SK-N-SH (cell line): ENCODE measurements at regions not wholly inside any gene's neighbourhood (a gene's known extent, or its start where the extent isn't known, plus 50 kb on each side); places are given as distances from the start of the nearest gene placed in this dataset.

Source experiments
- CTCF ChIA-PET: fragments of 300-600, 350-600 bp; formaldehyde crosslinking; extraction: SDS; loops from one replicate; lab custom pipeline; 2021; lab: Yijun Ruan, JAX
- POLR2A ChIA-PET: fragments of 350-600 bp; sonication (Branson Sonifier 250); formaldehyde crosslinking; extraction: SDS; loops from one replicate; lab custom pipeline; 2020; ENCODE audit warnings: antibody characterized with exemption, inconsistent platforms; lab: Yijun Ruan, JAX
- DNase-seq: peaks from one replicate; pipeline ENCODE4 v3.0.0; 2012
- H2AFZ ChIP-seq: fragments of 200-600 bp; sonication (generic); 2 replicates; pipeline ENCODE4 v1.8.1; 2016; ENCODE audit warnings: antibody characterized with exemption, mild to moderate bottlenecking, low read depth
- H3F3A ChIP-seq: fragments of 200-600 bp; sonication (generic); replicated peaks from 2 replicates; pipeline ENCODE3; 2016; ENCODE audit warnings: antibody characterized with exemption, mild to moderate bottlenecking; ENCODE audit not compliant: insufficient read depth
- H3K27ac ChIP-seq, 2 experiments: fragments of 200-500 bp in 1 of 2; fragments of 200-600 bp in 1 of 2; sonication (Bioruptor generic) in 1 of 2; sonication (generic), shearing (Covaris generic) in 1 of 2; 2 replicates each; pipeline versions ENCODE4 v1.5.1 to v1.6.1; 2014 to 2016; ENCODE audit warnings: low read depth in 2 of 2, inconsistent platforms in 1 of 2, low read length in 1 of 2, mild to moderate bottlenecking in 1 of 2, mixed read lengths in 1 of 2
- H3K27me3 ChIP-seq: fragments of 200-600 bp; sonication (generic), shearing (Covaris generic); 2 replicates; pipeline ENCODE4 v1.6.1; 2016; ENCODE audit warnings: mixed run types; ENCODE audit not compliant: insufficient read depth
- H3K36me3 ChIP-seq, 2 experiments: fragments of 200-500 bp in 1 of 2; fragments of 200-600 bp in 1 of 2; sonication (Bioruptor generic) in 1 of 2; sonication (generic) in 1 of 2; replicated peaks in 1 of 2; 2 replicates each; pipeline versions ENCODE3 to v1.5.1; 2014 to 2016; ENCODE audit warnings: low read length in 1 of 2, mild to moderate bottlenecking in 1 of 2; ENCODE audit not compliant: insufficient read depth in 2 of 2, control insufficient read depth in 1 of 2
- H3K4me1 ChIP-seq, 2 experiments: fragments of 200-500 bp in 1 of 2; fragments of 200-600 bp in 1 of 2; sonication (Bioruptor generic) in 1 of 2; sonication (generic), shearing (Covaris generic) in 1 of 2; 2 replicates each; pipeline versions ENCODE4 v1.5.1 to v1.6.1; 2014 to 2016; ENCODE audit warnings: low read depth in 1 of 2, low read length in 1 of 2, mixed run types in 1 of 2; ENCODE audit not compliant: insufficient read depth in 2 of 2, control insufficient read depth in 1 of 2
- H3K4me2 ChIP-seq: fragments of 200-600 bp; sonication (generic), shearing (Covaris generic); 2 replicates; pipeline ENCODE4 v1.6.1; 2017; ENCODE audit warnings: mixed run types
- H3K4me3 ChIP-seq, 2 experiments: fragments of 200-500 bp in 1 of 2; fragments of 200-600 bp in 1 of 2; sonication (Bioruptor generic) in 1 of 2; sonication (generic), shearing (Covaris generic) in 1 of 2; 2 replicates each; pipeline versions ENCODE4 v1.5.1 to v1.8.1; 2014 to 2016; ENCODE audit warnings: low read depth in 2 of 2, inconsistent platforms in 1 of 2, low read length in 1 of 2, mild to moderate bottlenecking in 1 of 2, mixed read lengths in 1 of 2, moderate library complexity in 1 of 2
- H3K79me2 ChIP-seq: fragments of 200-600 bp; sonication (generic); 2 replicates; pipeline ENCODE4 v1.8.1; 2017; ENCODE audit warnings: mild to moderate bottlenecking; ENCODE audit not compliant: insufficient read depth
- H3K9ac ChIP-seq: fragments of 200-600 bp; sonication (generic); 2 replicates; pipeline ENCODE4 v1.6.1; 2017; ENCODE audit warnings: mixed run types
- H3K9me2 ChIP-seq: fragments of 200-600 bp; sonication (generic); 2 replicates; pipeline ENCODE4 v1.6.1; 2017; ENCODE audit warnings: mixed run types
- H3K9me3 ChIP-seq: fragments of 200-600 bp; sonication (generic); 2 replicates; pipeline ENCODE4 v1.6.1; 2017; ENCODE audit warnings: mixed run types, mild to moderate bottlenecking, moderate library complexity
- H4K20me1 ChIP-seq: fragments of 200-600 bp; sonication (generic); 2 replicates; pipeline ENCODE4 v1.6.1; 2017; ENCODE audit warnings: mild to moderate bottlenecking, mixed run types; ENCODE audit not compliant: insufficient read depth
- CTCF ChIP-seq: fragments of 200-600 bp; sonication (generic); IDR thresholded peaks from 2 replicates; pipeline ENCODE4 v1.6.1; 2017; ENCODE audit warnings: antibody characterized with exemption, mild to moderate bottlenecking, moderate library complexity
- ELF1 ChIP-seq: IDR thresholded peaks from 2 replicates; pipeline ENCODE4 v1.4.0; 2012
- EP300 ChIP-seq, 2 experiments: IDR thresholded peaks; 2 replicates each; pipeline versions ENCODE4 v1.4.0 to v1.6.1; 2012; ENCODE audit warnings: borderline replicate concordance in 1 of 2, low read depth in 1 of 2, low read length in 1 of 2
- FOXJ3 ChIP-seq: sonication (generic); formaldehyde crosslinking; IDR thresholded peaks from 2 replicates; pipeline ENCODE4 v1.5.1; 2020; ENCODE audit warnings: mild to moderate bottlenecking, missing genetic modification reagents
- FOXM1 ChIP-seq: IDR thresholded peaks from 2 replicates; pipeline ENCODE4 v1.4.0; 2012; ENCODE audit warnings: low read depth, mild to moderate bottlenecking
- IRF3 ChIP-seq: fragments of 150-350 bp; IDR thresholded peaks from 2 replicates; pipeline ENCODE4 v1.6.1; 2016; ENCODE audit warnings: mild to moderate bottlenecking, low read depth, low read length
- JUND ChIP-seq: IDR thresholded peaks from 2 replicates; pipeline ENCODE4 v1.4.0; 2012
- MXI1 ChIP-seq: IDR thresholded peaks from 2 replicates; pipeline ENCODE4 v1.6.1; 2012; ENCODE audit warnings: mild to moderate bottlenecking, low read depth, low read length, improper control_type of control experiment
- NFIC ChIP-seq: IDR thresholded peaks from 2 replicates; pipeline ENCODE4 v1.4.0; 2012; ENCODE audit warnings: borderline replicate concordance
- NRF1 ChIP-seq: IDR thresholded peaks from 2 replicates; pipeline ENCODE4 v1.6.1; 2012; ENCODE audit warnings: low read depth, mild to moderate bottlenecking, low read length
- PBX3 ChIP-seq: IDR thresholded peaks from 2 replicates; pipeline ENCODE4; 2012
- POLR2AphosphoS5 ChIP-seq: IDR thresholded peaks from 2 replicates; pipeline ENCODE4 v1.6.1; 2012; ENCODE audit warnings: low read depth, low read length
- RAD21 ChIP-seq: IDR thresholded peaks from 2 replicates; pipeline ENCODE4 v1.6.1; 2012; ENCODE audit warnings: mild to moderate bottlenecking, low read length
- RFX5 ChIP-seq: IDR thresholded peaks from 2 replicates; pipeline ENCODE4 v1.6.1; 2012; ENCODE audit warnings: mild to moderate bottlenecking, improper control_type of control experiment, low read length
- RXRA ChIP-seq: IDR thresholded peaks from 2 replicates; pipeline ENCODE4 v1.4.0; 2012; ENCODE audit warnings: low read depth, mild to moderate bottlenecking, borderline replicate concordance
- TAF1 ChIP-seq: IDR thresholded peaks from 2 replicates; pipeline ENCODE4 v1.6.1; 2012; ENCODE audit warnings: low read depth, mild to moderate bottlenecking, low read length, moderate library complexity, borderline replicate concordance
- TCF12 ChIP-seq: IDR thresholded peaks from 2 replicates; pipeline ENCODE4 v1.4.0; 2012
- TEAD4 ChIP-seq: IDR thresholded peaks from 2 replicates; pipeline ENCODE4 v1.4.0; 2012; ENCODE audit warnings: mild to moderate bottlenecking, borderline replicate concordance; ENCODE audit not compliant: insufficient read depth
- USF1 ChIP-seq: IDR thresholded peaks from 2 replicates; pipeline ENCODE4 v1.4.0; 2012; ENCODE audit warnings: low read depth, borderline replicate concordance
- USF2 ChIP-seq: fragments of 150-350 bp; IDR thresholded peaks from 2 replicates; pipeline ENCODE4 v1.6.1; 2017; ENCODE audit warnings: antibody characterized with exemption, low read length, low read depth, borderline replicate concordance
- ZBTB33 ChIP-seq: IDR thresholded peaks from 2 replicates; pipeline ENCODE4 v1.4.0; 2012; ENCODE audit warnings: low read depth, borderline replicate concordance
- WGBS: methylation state at CpG from one replicate; pipeline ENCODE4 v1.1.6; 2017; ENCODE audit warnings: low lambda C conversion rate; 5-methylcytosine and 5-hydroxymethylcytosine counted together

GRCh38 chr3:153396581-153396980, 234.6 kb downstream of the RAP2B start:
- ChIA-PET CTCF (no interaction called here), POLR2A (interaction anchor here (0.6 kb wide), 1 partner anchor 245 kb away, joined by 4 read pairs; no protein-coding TSS in a partner anchor)
- DNase-seq = no peak
- H3K4me3 ChIP-seq = no peak overlapping the region
- H3K36me3 ChIP-seq = peaks cover 0 to 14% of the 10 kb centered on the region in 2 experiments
- no peaks in the 10 kb centered on the region for H3K4me1 ChIP-seq
- peaks cover 24% of the 10 kb centered on the region; the same call in 1 of the 2 replicates for H3K9me3 ChIP-seq
- no peaks in the 10 kb centered on the region for H3K9me2 ChIP-seq
- H3K79me2 ChIP-seq = no peaks in the 10 kb centered on the region
- H3F3A ChIP-seq = peaks cover 3% of the 10 kb centered on the region
- H3K9ac ChIP-seq = no peak overlapping the region
- no peak overlapping the region for H3K4me2 ChIP-seq
- H4K20me1 ChIP-seq = no peaks in the 10 kb centered on the region
- no peak overlapping the region for H2AFZ ChIP-seq
- no peaks in the 10 kb centered on the region for H3K27me3 ChIP-seq
- WGBS = 45% methylated on average over 2 of the region's 2 CpGs
- no peak for TF ChIP-seq ELF1
- no peak for TF ChIP-seq EP300 (IDR thresholded peaks at IDR 0.05; ENCODE audit: borderline replicate concordance in 1 of 2, low read depth in 1 of 2, low read length in 1 of 2)
- TF ChIP-seq FOXM1 = no peak
- TF ChIP-seq IRF3 = no peak
- TF ChIP-seq FOXJ3 (CRISPR knock-in tag) = no peak
- no peak for TF ChIP-seq TCF12
- no peak for TF ChIP-seq RFX5
- no peak for TF ChIP-seq TAF1
- no peak for TF ChIP-seq RXRA
- TF ChIP-seq TEAD4 = no peak
- TF ChIP-seq, all 33 proteins: peak for 0
- H3K27ac ChIP-seq = no peak overlapping the region

- Histone ChIP-seq H3K9me3 (peaks cover 18% of the 10 kb centered on the region; the same call in 1 of the 2 replicates), H3K9me2 (no peaks in the 10 kb centered on the region), H3F3A (peaks cover 3% of the 10 kb centered on the region), H3K4me3 (no peak overlapping the region), H3K9ac (no peak overlapping the region), H3K4me2 (no peak overlapping the region), H4K20me1 (no peaks in the 10 kb centered on the region), H3K4me1 (no peaks in the 10 kb centered on the region), H3K27ac (no peak overlapping the region), H3K36me3 (peaks cover 0 to 11% of the 10 kb centered on the region in 2 experiments), H2AFZ (peak overlapping the region; percentile 43; the same call in 1 of the 2 replicates), H3K79me2 (no peaks in the 10 kb centered on the region), H3K27me3 (no peaks in the 10 kb centered on the region)
- DNase-seq = no peak
- ChIA-PET CTCF (no interaction called here), POLR2A (no interaction called here)
- WGBS = 11% methylated on average over 2 of the region's 2 CpGs
- TF ChIP-seq NRF1 = no peak
- no peak for TF ChIP-seq TAF1
- no peak for TF ChIP-seq NFIC
- TF ChIP-seq USF1 = no peak
- TF ChIP-seq PBX3 = no peak
- TF ChIP-seq CTCF = no peak
- TF ChIP-seq RFX5 = no peak
- TF ChIP-seq POLR2AphosphoS5 = no peak
- TF ChIP-seq ZBTB33 = no peak
- TF ChIP-seq JUND = no peak
- TF ChIP-seq FOXJ3 (CRISPR knock-in tag) = no peak
- no peak for TF ChIP-seq RAD21
- TF ChIP-seq TEAD4 = no peak
- TF ChIP-seq ELF1 = no peak
- no peak for TF ChIP-seq MXI1
- TF ChIP-seq USF2 = no peak
Observed at GRCh38 chr3:153397794-153398193, 235.8 kb downstream of the RAP2B start.
